ENCODE measurements at regions not wholly inside any gene's neighbourhood (a gene's known extent, or its start where the extent isn't known, plus 50 kb on each side); places are given as distances from the start of the nearest gene placed in this dataset.

- TF ChIP-seq POLR2A (IDR thresholded peaks at IDR 0.05; ENCODE audit: low read depth, low read length) = no peak
- no peak for TF ChIP-seq POLR2AphosphoS5 (IDR thresholded peaks at IDR 0.05; ENCODE audit: low read depth, low read length)
Measured at GRCh38 chr3:197443506-197443905, 112.3 kb downstream of the BDH1 start.
